OCI-LY7 (cell line): ENCODE measurements at regions not wholly inside any gene's neighbourhood (a gene's known extent, or its start where the extent isn't known, plus 50 kb on each side); places are given as distances from the start of the nearest gene placed in this dataset.

Source experiments
- CTCF ChIP-seq: fragments of 200-600 bp; sonication (generic); conservative IDR thresholded peaks from 2 replicates; pipeline ENCODE4 v1.5.1; 2014; ENCODE audit warnings: mild to moderate bottlenecking, antibody characterized with exemption, low read length, moderate library complexity, mixed read lengths
- EZH2phosphoT487 ChIP-seq: fragments of 200-600 bp; sonication (generic); IDR thresholded peaks from 2 replicates; pipeline ENCODE4 v1.6.1; 2018; ENCODE audit warnings: low read depth, borderline replicate concordance, mild to moderate bottlenecking, mixed run types, antibody characterized with exemption, low read length, moderate library complexity, mixed read lengths

- no peak for TF ChIP-seq CTCF
- no peak for TF ChIP-seq EZH2phosphoT487
Observed at GRCh38 chr12:116366456-116366776, 88.9 kb upstream of the MED13L start.
